ENCODE measurements at regions not wholly inside any gene's neighbourhood (a gene's known extent, or its start where the extent isn't known, plus 50 kb on each side); places are given as distances from the start of the nearest gene placed in this dataset.

- Histone ChIP-seq H3K79me2 (no peaks in the 10 kb centered on the region), H3K4me3 (ENCODE audit: low read depth, low read length) (no peak overlapping the region), H3K36me3 (ENCODE audit: control insufficient read depth, insufficient read depth, low read length) (no peaks in the 10 kb centered on the region), H3K4me1 (peaks cover 2% of the 10 kb centered on the region), H2AFZ (no peak overlapping the region), H3K9me3 (ENCODE audit: control insufficient read depth, low read length) (no peaks in the 10 kb centered on the region), H3K27ac (no peak overlapping the region), H3K27me3 (ENCODE audit: control insufficient read depth, insufficient read depth, low read length) (no peaks in the 10 kb centered on the region), H3K4me2 (ENCODE audit: low read length) (no peak overlapping the region), H3K9ac (no peak overlapping the region)
- no peak for TF ChIP-seq CTCF (IDR thresholded peaks at IDR 0.05)
Measured at GRCh38 chr3:15887261-15887660, 89.5 kb upstream of the ANKRD28 start.

DNA sequence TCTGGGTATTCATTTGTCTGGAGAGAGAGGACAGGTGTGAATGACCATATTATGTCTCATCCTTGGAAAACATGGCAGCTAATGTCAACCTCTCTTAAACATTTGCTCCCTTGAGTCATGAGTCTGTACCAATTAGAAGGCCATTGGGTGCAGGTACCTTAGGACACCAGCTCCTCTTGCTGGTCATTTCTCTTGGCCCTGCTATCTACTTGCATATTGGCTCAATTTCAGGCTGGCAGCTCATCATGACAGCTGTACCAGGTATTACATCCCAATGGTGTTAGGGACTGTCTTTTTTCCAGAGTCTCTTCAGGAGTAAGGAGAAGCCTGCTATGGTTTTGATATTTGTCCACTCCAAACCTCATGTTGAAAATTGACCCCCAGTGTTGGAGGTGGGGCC is 92.2 kb upstream of the ANKRD28 start:
- Histone ChIP-seq H3K79me2 (no peaks in the 10 kb centered on the region), H3K4me2 (ENCODE audit: low read length) (no peak overlapping the region), H3K27ac (no peak overlapping the region), H3K4me3 (ENCODE audit: low read depth, low read length) (no peak overlapping the region), H3K9ac (no peak overlapping the region), H3K4me1 (no peaks in the 10 kb centered on the region), H3K9me3 (ENCODE audit: control insufficient read depth, low read length) (no peaks in the 10 kb centered on the region), H3K27me3 (ENCODE audit: control insufficient read depth, insufficient read depth, low read length) (no peaks in the 10 kb centered on the region), H2AFZ (no peak overlapping the region), H3K36me3 (ENCODE audit: control insufficient read depth, insufficient read depth, low read length) (no peaks in the 10 kb centered on the region)
- TF ChIP-seq CTCF (IDR thresholded peaks at IDR 0.05): no peak

DNA sequence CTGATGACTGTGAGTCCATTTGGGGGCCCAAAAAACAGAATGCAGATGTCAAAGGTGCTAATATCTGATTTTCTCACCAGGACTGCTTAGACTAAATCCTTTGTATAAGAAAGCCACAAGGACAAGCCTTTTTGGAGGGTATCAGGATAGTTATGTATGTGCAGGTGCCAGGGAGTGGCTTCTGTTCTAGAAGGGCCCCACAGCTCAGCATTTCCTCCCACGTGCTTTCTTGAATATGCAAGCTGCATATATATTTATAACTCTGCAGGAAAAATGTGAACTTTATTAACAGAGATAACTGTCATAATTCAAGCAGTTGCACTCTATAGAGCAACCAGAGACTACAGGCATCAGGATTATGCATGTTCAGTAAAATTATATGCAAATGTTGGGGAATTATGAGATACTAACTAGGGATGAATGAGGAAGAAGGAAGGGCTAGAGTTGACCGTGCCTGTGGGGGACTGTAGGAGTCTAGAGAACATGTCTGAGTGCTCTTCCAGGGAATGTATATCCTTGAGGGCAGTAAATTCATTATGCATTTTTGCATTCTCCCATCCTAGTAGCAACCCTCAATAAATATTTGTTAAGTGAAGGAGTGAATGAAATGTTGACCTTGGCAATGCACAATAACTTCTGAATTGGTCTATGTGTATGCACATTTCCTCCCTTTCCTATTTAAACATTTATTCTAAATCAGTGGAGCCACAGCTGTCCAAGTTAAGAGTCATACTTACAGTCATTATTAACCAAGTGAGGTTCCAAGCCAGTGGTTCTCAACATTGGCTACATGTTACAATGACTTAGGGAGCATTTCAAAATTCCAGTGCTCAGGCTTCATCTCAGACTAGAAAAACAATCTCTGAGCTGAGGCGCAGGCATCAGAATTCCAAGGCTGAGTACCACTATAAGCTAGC is 94.8 kb upstream of the ANKRD28 start:
- H3K27ac ChIP-seq: no peak overlapping the region
- H3K4me1 ChIP-seq: no peaks in the 10 kb centered on the region
- H3K9me3 ChIP-seq (ENCODE audit: control insufficient read depth, low read length): no peaks in the 10 kb centered on the region
- no peak overlapping the region for H3K9ac ChIP-seq
- no peak overlapping the region for H3K4me2 ChIP-seq (ENCODE audit: low read length)
- H2AFZ ChIP-seq: no peak overlapping the region
- no peaks in the 10 kb centered on the region for H3K36me3 ChIP-seq (ENCODE audit: control insufficient read depth, insufficient read depth, low read length)
- TF ChIP-seq CTCF (IDR thresholded peaks at IDR 0.05): no peak
- H3K27me3 ChIP-seq (ENCODE audit: control insufficient read depth, insufficient read depth, low read length): no peaks in the 10 kb centered on the region
- no peak overlapping the region for H3K4me3 ChIP-seq (ENCODE audit: low read depth, low read length)
- H3K79me2 ChIP-seq: no peaks in the 10 kb centered on the region

DNA sequence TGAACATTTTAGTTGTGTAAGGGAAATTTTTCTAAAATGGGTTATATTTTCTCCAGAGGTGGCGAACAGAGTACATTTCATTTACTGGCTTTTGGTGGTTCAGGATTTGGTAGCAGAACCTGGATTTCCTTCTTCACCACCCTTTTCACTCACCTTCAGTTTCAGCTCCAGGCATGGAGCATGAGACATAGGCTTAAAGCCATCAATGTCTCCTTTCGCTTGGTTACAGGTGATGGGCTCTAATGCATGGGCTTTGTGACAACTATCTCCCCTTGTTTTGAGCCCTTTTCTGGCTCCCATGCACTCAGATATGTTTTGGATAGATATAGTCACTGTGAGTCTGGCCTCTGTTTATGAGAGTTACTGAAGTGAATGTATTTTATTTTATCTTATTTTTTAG is 96.6 kb upstream of the ANKRD28 start:
- TF ChIP-seq CTCF (IDR thresholded peaks at IDR 0.05): no peak
- Histone ChIP-seq H3K27ac (no peak overlapping the region), H3K4me1 (no peaks in the 10 kb centered on the region)

DNA sequence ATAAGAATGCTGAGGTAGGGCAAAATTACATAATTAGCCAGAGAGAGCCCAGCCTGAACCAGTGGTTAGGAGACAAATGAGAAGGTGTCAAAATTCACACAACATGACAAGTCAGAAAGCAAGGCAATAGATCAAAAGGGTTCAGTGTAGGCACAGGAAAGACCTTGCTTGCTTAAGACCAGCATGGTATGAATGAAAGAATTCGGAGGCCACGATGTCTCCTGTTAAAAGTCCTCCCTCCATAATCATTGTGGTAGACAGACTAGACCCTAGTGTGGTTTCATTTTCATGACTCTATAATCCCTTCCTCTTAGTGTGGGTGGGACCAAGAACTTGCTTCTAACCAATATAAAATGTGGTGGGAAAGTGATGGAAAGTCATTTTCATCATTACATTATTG is 98.7 kb upstream of the ANKRD28 start:
- no peak overlapping the region for H3K4me2 ChIP-seq (ENCODE audit: low read length)
- H3K27ac ChIP-seq: no peak overlapping the region
- H3K27me3 ChIP-seq (ENCODE audit: control insufficient read depth, insufficient read depth, low read length): no peaks in the 10 kb centered on the region
- no peak overlapping the region for H3K9ac ChIP-seq
- no peaks in the 10 kb centered on the region for H3K9me3 ChIP-seq (ENCODE audit: control insufficient read depth, low read length)
- H3K79me2 ChIP-seq: no peaks in the 10 kb centered on the region
- no peak for TF ChIP-seq CTCF (IDR thresholded peaks at IDR 0.05)
- H3K4me3 ChIP-seq (ENCODE audit: low read depth, low read length): no peak overlapping the region
- no peaks in the 10 kb centered on the region for H3K36me3 ChIP-seq (ENCODE audit: control insufficient read depth, insufficient read depth, low read length)
- H2AFZ ChIP-seq: no peak overlapping the region
- H3K4me1 ChIP-seq: no peaks in the 10 kb centered on the region

More for the DNA sequence above, 96.6 kb upstream of the ANKRD28 start:
- H3K4me2 ChIP-seq (ENCODE audit: low read length): no peak overlapping the region
- no peaks in the 10 kb centered on the region for H3K9me3 ChIP-seq (ENCODE audit: control insufficient read depth, low read length)
- no peaks in the 10 kb centered on the region for H3K79me2 ChIP-seq
- no peak overlapping the region for H3K4me3 ChIP-seq (ENCODE audit: low read depth, low read length)
- no peak overlapping the region for H2AFZ ChIP-seq
- H3K36me3 ChIP-seq (ENCODE audit: control insufficient read depth, insufficient read depth, low read length): no peaks in the 10 kb centered on the region
- H3K9ac ChIP-seq: no peak overlapping the region
- H3K27me3 ChIP-seq (ENCODE audit: control insufficient read depth, insufficient read depth, low read length): no peaks in the 10 kb centered on the region

All from parathyroid adenoma (tissue), 2 donors.